ENCODE measurements at regions not wholly inside any gene's neighbourhood (a gene's known extent, or its start where the extent isn't known, plus 50 kb on each side); places are given as distances from the start of the nearest gene placed in this dataset.
"Not testable (repeated sequence)": the region's sequence is repeated elsewhere in the genome, so short reads cannot be mapped to it uniquely, and the experiment has no call there.

DNA sequence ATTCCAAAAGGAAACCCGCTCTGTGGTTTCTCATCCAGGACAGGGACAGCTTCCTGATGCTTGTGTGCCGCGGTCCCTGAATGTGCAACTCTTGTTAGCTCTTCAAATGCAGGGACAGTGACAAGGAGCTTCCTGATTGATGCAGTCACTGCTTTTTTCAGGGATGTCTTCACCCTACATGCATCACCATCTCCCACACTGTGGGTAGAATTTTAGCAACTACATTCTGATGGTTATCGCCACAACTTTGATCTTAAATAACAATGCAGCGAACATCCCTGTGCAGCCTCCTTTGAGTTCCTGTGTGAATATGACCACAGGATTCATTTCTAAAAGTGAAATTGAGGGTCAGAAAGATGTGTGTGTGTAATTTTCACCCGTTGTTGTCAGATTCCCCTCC lies 115.0 kb downstream of the GGTLC2 start:
- DNase-seq (ENCODE audit: low spot score): no peak

DNA sequence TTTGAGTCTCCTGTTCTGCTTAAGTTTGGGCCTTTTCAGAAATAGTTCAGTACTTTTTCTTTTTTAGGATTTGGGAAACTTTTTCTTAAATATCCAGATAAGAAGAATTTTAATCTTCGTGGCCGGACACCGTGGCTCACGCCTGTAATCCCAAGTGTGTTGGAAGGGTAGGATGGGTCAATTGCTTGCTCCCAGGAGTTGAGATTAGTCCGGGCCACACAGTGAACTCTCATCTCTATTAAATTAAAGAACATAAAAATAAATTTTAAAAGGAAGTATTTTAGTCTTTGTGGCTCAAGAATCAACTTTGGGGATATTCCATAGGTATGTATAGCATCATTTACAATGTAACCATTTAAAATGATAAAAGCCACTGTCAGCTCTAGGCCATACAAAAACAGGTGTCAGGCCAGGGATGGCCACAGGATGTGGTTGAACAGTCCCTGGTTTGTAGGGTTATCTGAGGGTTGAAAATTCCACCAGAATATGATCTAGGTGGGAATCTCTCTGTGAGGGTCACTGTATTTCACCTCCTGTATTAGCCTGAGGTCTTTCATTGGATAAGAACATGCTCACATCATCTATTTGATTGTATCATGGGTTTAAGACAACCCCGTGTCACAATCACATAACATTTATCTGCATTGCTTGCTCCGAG lies 115.6 kb downstream of the GGTLC2 start:
- DNase-seq (ENCODE audit: low spot score): no peak

DNA sequence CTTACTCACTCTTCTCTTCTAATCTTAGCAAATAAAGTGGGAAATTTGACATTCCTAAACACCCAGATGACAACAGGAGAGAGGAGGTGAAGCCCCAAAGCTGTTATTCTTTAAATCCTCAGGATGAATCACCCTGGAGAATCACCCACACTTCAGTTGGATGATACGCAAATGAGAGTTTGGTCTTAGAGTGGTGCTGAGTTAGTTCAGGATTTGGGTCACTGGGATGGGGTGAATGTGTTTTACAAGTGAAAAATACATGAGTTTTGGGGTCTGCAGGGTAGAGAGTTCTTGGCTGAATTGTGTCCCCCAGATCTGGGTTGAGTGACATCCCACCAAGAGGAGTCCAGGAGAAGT lies 117.2 kb downstream of the GGTLC2 start:
- DNase-seq (ENCODE audit: low spot score): no peak

DNA sequence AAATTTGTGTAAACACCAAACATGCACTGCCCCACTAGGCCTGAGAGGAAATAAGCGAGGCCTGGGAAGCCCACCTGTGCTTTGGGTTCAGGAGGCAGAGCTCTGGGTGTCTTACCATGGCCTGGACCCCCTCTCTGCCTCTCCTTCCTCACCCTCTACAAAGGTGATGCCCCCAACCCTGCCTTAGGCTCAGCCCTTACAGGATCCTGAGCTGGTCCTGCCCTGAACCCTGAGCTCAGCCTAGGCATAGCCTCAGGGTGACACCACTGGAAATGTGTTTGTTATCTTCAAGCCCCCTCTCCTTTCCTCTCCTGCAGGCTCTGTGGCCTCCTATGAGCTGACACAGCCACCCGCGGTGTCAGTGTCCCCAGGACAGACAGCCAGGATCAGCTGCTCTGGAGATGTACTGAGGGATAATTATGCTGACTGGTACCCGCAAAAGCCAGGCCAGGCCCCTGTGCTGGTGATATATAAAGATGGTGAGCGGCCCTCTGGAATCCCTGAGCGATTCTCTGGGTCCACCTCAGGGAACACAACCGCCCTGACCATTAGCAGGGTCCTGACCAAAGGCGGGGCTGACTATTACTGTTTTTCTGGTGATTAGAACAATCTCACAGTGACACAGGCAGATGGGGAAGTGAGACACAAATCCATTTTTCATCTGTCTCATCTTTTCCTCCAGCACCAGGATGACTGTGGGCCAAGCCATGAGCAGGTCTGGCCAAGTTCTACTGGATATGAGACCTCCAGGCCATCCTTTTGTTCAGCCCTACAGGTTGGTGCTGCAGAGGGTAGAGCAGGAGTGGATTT lies 117.8 kb downstream of the GGTLC2 start:
- no peak for DNase-seq (ENCODE audit: low spot score)

DNA sequence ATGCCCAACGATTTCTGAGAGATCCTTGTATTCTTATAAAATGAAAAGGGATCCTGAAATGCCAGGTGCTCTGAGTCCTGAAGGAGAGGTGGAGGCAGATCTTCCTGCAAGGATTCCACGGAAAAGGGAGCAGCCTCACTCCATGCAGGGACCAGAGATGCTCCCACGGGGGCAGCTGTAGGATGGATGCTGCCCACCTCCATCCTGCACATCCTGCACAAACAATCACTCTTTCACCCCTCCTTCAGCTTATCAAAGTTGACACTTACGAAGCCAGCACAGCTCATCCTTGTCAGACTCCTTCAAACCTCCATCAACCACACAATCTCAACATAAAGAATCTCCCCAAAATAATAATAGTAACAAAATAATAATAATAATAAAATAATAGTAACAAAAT lies 119.1 kb downstream of the GGTLC2 start:
- DNase-seq (ENCODE audit: low spot score): no peak

DNA sequence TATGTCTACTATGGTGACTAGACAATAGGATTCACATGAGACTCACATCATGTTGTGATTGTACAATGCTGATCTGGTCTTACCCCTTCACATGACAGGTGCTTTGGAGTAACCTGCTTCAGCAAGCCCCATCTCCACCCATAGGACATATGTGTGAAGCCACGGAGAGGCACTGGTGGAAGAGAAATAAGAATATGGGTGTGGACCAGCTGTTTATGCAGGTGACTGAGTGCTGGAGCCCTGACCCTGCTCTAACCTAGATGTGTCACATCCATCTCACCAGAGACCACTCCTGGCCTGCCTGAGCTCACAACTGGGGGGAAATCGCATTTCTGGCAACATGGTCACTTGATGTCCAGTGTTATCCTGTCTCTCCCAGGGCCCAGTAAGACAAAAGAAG lies 119.7 kb downstream of the GGTLC2 start:
- DNase-seq (ENCODE audit: low spot score): no peak

DNA sequence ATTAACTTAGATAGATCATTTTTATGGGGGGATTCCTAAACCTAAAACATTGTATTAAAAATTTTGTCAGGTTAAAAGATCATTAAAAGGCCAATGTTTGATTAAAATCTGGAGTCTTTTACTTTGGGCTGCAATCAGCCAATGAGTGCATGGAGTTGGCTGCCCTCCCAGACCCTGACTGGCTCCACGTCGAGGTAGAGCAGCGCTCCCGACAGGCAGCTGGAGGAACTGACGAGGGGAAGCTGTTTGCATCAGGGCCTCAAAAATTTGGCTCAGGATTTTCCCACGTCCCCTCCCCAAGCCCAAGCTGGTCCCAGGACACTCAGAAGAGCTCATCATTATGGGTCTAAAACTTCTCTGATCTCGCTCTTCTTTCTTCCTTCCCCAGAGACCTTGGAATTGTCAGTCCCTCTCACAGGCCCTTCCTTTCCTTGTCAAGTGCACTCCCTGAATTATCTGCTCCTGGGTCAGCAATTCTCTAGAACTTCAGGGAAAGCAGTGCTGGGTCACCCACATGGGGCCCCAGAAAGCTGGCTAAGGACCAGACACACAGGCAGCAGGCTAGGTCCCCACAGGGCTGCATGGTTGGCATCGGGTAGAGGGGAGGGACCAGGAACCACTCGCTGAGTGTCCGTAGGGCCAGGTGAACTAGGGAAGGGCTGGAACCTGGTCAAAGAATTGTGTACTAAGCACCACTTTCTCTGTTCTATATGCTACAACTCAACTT lies 119.6 kb upstream of the IGLL5 start:
- no peak for DNase-seq (ENCODE audit: low spot score)

DNA sequence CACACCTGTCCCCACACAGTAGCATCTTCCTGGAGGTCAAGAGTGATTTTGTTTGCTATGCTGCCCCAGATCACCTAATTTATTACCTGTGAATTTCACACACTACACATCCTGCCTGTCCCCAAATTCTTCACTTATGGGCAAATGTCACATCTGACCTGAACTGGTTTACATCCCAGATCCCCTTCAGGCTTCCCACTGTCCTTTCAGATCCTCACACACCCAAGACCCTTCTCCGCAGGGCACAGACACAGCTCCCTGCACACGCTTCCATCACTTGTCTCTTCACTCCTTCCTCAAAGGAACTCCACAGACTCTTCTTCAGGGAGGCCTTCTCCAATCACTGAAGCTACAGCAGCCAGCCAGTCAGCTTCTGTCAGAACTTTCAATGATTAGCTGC lies 118.7 kb upstream of the IGLL5 start:
- DNase-seq (ENCODE audit: low spot score): no peak

DNA sequence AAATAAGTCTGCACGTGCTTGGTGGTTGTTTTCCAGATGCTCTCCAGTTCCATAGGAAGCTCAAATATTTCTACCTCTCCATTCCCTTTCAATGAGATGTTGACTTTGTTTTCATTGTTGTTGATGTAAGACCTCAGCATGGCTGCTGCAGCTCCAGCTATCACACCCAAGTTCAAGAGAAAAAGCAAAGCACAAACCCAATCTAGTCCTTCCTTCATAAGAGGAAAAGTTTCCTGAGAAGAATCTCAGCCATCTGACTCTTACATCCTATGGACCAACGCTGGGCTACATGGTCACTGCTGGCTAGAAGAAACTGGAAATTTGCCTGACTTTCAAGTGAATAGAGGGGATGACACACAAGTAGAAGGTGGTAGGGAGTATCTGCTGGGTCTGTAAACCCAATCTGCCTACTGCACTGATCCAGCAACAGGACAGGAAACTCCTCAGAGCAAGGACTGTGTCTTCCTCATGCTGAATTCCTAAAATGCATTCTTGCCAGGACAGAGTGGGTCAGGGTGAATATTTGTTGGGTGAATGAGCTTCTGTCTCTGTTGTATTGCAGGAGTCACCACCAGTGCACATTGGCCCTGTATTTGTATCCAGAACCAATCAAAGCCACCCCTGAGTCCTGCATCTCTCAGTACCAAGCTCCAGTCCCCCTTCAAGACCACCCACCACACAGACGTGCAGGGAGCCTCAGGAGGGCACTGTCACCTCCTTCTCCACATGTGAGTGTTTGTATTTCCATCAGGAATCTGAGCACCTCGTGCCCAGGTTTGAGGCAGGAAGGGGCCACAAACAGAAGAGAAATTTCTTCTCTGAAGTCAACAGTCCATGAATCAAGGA lies 118.0 kb upstream of the IGLL5 start:
- no peak for DNase-seq (ENCODE audit: low spot score)

DNA sequence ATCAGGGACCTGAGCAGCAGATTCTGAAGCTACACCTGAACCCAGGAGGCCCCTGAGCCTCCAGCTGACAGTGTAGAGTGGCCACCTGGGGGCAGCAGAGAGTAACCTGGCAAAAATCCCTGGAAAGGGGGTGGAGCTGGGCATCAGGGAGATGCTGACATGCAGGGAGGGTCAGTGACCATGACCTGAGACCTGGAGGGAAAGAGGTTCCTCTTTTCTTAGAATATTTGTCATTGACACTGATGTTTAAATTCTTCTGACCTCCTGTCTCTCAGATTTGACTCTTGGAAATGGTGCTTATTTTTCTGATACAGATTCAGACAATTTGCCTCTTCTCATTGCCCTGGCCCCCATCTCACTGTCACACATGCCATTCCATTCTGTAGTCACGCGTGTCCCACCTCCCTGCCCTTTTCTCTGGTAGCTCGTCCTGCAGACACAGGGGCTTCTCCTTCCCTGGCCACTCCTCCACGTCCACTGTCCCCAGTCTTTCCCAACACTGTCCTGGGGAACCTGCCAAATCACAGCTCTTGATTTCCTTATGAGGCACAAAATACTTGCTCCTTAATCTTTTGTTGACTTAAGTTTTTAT lies 117.2 kb upstream of the IGLL5 start:
- peak; percentile 56 for DNase-seq (ENCODE audit: low spot score)

DNA sequence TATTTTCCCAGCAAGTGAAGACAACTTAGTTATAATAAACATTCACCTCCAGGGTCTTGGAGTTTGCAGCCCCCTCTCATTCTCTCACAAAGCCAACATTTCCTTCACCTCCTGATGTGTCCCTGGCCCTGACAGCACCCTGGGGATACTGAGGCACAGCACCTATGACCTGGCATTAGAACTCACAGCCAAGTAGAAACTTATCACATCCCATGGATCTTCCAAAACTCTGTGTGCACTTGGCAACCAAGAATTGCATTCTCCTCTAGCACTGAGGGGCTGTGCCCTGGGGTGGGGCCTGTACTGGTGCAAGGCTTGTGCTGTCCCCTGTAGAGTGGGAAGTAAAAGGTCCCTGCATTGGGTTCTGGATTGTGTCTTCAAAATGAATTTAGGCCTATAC lies 116.7 kb upstream of the IGLL5 start:
- no peak for DNase-seq (ENCODE audit: low spot score)

DNA sequence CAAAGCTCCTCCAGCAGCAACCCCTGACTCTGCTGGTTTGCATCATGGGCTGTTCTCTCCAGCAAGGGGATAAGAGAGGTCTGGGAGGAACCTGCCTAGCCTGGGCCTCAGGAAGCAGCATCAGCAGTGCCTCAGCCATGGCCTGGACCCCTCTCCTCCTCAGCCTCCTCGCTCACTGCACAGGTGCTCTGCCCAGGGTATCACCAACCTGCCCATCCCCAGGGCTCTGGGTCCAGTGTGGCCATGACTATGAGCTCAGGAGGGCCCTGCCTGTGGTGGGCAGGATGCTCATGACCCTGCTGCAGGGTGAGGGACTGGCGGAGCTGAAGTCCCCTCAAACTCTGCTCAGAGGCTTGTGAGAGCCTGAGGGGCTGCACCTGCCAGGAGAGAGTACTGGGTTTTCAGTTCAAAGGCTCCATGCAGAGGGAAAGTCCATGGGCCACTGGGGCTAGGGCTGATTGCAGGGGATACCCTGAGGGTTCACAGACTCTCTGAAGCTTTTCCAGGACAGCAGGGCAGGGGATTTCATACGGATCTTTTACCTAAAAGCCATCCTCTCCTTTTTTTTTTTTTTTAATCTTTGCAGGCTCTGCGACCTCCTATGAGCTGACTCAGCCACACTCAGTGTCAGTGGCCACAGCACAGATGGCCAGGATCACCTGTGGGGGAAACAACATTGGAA lies 115.8 kb upstream of the IGLL5 start:
- no peak for DNase-seq (ENCODE audit: low spot score)

DNA sequence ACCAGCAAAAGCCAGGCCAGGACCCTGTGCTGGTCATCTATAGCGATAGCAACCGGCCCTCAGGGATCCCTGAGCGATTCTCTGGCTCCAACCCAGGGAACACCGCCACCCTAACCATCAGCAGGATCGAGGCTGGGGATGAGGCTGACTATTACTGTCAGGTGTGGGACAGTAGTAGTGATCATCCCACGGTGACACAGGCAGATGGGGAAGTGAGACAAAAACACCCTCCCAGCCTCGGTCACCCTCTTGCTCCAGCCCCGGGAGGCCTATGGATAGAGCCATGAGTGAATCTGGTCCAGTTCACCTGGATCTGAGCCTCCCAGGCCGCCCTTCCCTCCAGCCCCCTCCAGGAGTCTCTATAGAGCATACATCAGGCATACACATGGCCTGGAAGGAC lies 115.2 kb upstream of the IGLL5 start:
- DNase-seq (ENCODE audit: low spot score): no peak

DNA sequence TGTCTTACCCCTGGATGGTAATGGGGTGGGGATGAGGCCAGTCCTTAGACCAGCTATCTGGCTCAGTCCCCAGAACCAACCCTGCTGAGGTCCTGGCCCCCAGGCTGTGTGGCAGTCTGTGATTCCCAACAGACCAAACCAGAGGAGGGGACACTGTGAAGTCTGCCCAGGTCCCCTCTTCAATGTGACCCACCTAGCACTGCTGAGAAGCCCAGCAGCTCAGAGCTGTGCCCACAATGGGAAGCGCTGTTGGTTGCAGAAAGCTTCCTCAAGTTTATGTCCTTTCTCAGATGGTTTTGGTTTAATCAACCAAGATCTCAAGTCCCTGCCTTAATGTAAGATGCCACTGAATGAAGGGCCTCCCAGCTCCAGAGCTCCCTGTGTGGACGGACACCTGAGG lies 114.7 kb upstream of the IGLL5 start:
- DNase-seq (ENCODE audit: low spot score): no peak

DNA sequence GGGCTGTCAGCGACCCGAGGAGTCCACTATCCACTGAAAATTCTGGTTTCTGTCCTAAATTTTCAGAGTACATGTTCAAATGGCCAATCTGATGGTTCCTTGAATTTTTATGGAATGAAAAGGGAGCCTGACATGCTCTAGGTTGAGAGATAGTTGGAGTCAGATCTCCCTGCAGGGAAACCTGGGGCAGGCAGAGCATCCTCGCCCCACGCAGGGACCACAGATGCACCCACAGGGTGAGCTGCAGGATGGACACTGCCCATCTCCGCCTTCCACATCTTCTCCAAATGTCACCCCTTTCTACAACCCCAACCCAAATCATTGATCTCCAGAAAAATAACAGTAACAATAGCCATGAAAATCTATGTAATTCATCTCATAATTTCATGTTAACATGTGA lies 114.2 kb upstream of the IGLL5 start:
- no peak for DNase-seq (ENCODE audit: low spot score)

DNA sequence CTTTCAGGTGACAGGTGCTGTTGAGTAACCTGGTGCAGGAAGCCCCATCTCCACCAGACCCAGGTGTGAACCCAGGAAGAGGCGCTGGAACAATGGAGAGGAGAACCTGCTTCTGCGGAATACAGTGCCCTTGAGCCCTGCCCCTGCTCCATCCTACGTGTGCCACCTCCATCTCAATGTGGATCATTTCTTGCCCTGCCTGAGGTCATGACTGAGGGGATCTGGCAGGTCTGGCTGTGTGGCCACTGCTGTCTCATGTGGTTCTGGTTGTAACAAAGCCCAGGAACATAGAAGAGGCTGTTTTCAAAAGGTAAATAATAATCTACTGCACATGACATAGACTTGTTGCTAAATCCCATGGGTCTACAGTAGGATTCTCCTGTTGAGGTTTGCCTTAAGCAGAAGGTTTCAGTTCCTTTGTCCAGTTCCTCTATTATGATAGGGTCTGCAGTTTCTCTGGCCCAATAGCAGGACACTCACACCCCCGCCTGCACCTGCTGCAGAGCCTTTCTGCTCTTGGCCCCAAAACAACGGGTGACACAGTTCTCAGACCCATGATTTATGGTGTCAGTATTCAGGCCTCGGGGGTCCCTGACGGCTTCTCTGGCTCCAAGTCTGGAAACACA lies 113.5 kb upstream of the IGLL5 start:
- DNase-seq (ENCODE audit: low spot score): no peak

DNA sequence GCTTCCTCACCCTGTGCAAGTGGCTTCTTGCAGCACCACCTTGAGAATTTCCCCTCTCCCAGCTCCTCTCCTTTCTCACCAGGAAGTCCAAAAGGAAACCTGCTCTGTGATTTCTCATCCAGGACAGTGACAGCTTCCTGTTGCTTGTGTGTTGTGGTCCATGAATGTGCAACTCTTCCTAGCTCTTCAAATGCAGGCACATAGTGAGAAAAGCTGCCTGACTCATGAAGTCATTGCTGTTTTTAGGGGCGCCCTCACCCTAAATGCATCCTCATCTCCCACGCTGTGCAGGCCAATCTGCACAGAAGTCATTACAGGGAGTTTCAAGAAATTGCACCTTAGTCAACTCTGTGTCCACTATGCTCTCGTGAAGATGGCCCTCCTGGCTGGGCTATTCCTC lies 112.9 kb upstream of the IGLL5 start:
- DNase-seq (ENCODE audit: low spot score): not testable (repeated sequence)

DNA sequence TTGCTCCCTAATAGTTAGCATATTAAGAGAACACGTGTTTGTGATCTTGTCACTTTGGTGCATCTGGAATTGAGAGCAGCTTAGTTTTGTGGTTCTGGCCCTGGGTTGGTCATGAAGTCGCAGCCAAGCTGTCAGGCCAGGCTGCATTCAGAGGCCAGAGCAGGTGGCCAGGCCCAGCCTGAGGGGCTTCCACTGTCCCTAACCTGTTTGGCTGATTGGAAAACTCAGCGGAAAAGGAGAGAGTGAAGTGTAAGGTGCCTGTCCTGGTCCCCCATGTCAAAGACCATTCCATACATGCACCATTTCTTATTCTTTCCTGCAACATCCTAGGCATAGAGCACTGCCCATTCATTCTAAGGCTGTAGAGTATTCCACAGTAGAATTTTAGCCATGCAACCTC lies 111.5 kb upstream of the IGLL5 start:
- no peak for DNase-seq (ENCODE audit: low spot score)

DNA sequence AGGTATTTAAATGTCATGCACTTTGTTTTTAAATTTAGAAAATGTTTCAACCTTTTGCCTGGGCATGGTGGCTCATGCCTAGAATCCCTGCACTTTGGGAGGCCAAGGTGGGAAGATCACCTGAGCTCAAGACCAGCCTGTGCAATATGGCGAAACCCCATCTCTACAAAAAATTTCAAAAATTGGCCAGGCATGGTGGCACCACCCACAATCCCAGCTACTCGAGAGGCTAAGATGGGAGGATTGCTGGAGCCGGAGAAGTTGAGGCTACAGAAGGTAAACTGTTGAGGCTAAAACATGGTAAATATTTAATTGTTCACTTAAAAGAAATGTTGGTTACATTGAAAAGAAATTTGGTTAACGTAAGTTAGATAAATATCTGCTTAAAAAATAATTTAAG lies 108.4 kb upstream of the IGLL5 start:
- no peak for DNase-seq (ENCODE audit: low spot score)

DNA sequence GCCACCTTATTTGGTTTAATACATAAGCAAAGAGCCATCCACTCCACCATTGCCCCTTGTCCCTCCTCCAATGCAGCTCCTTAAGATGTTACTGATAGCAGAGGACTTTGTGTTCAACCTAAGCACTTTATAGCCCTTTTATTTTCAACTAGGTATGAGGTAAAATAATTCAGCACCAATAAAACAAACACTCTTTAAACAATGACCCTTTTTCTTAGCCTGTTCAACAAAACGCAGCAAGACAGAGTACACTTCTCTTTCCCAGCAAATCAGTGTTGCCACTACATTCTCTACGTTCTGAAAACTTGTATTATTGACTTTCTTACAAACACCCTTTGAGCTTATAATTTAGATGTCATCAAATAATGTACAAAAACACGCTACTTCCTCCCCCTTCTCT lies 104.0 kb upstream of the IGLL5 start:
- DNase-seq (ENCODE audit: low spot score): no peak

All from AG20443 (cell line).